Ovary (tissue), 3 donors: ENCODE measurements at regions not wholly inside any gene's neighbourhood (a gene's known extent, or its start where the extent isn't known, plus 50 kb on each side); places are given as distances from the start of the nearest gene placed in this dataset.

Experiments used
- CTCF ChIP-seq, 3 donors: fragments of 450-650 bp in 2 of 3; fragments of 200-600 bp in 1 of 3; IDR thresholded peaks; one replicate each; pipeline versions ENCODE4 v1.5.1 to v1.8.0; 2016 to 2022; ENCODE audit warnings: antibody characterized with exemption in 3 of 3, mild to moderate bottlenecking in 1 of 3
- POLR2A ChIP-seq: fragments of 450-650 bp; IDR thresholded peaks from one replicate; pipeline ENCODE4 v1.6.1; 2017; ENCODE audit warnings: antibody characterized with exemption, mild to moderate bottlenecking, moderate library complexity
- donor health status: DM: no; HTN: no; CAD: no.

DNA sequence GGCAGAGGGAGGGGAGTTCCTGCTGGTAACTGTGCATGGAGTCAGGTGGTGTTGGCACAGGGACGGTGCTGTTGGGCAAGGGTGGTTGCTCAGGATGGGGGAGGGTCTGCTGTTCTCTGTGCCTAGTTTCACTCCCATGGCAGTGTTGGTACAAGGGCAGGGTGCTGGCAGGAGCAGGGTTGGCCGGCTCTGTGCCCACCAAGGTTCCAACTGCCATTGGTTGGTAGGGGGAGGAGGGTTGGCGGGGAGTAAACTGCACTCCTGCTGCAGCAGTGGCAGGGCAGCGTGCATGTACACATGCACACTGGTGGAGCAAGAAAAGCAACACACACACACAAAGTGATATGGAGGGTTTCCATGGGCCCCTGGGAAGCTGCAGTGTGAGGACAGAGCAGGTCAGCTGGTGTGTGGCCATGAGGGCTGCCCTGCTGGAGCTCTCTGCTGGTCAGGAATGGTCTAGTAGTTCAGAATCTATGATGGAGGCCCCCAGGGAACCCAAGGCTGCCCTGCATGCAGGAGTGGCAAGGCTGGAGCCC, 269.9 kb upstream of the MGAT4C start:
- TF ChIP-seq CTCF (IDR thresholded peaks at IDR 0.05) (no peak), POLR2A (no peak)
